Epithelial cell of esophagus (primary cell): ENCODE measurements at regions not wholly inside any gene's neighbourhood (a gene's known extent, or its start where the extent isn't known, plus 50 kb on each side); places are given as distances from the start of the nearest gene placed in this dataset.

Experiments used
- DNase-seq: peaks from one replicate; pipeline ENCODE4 v3.0.0; 2010; ENCODE audit warnings: low read depth
- H3K4me3 ChIP-seq: 2 replicates; pipeline ENCODE4 v1.5.1; 2011; ENCODE audit warnings: mild to moderate bottlenecking, low read length, control low read depth
- CTCF ChIP-seq: IDR thresholded peaks from 2 replicates; pipeline ENCODE4 v1.5.1; 2011; ENCODE audit warnings: low read depth, mild to moderate bottlenecking, low read length, control low read depth, inconsistent platforms; ENCODE audit not compliant: insufficient read depth; ENCODE audit errors: missing control alignments

- TF ChIP-seq CTCF = no peak
- no peak for DNase-seq
Measured at GRCh38 chr3:36197151-36197550, 183.2 kb upstream of the STAC start.

GRCh38 chr3:36201546-36201945, 178.8 kb upstream of the STAC start:
- H3K4me3 ChIP-seq = no peak overlapping the region
- peak; percentile 8 for DNase-seq
- no peak for TF ChIP-seq CTCF

More at GRCh38 chr3:36197151-36197550, 183.2 kb upstream of the STAC start:
- H3K4me3 ChIP-seq = no peak overlapping the region

- no peak overlapping the region for H3K4me3 ChIP-seq
- no peak for TF ChIP-seq CTCF
- no peak for DNase-seq
Measured at GRCh38 chr3:36206956-36207580, 173.2 kb upstream of the STAC start.

GRCh38 chr3:36210840-36211651, 169.3 kb upstream of the STAC start:
- H3K4me3 ChIP-seq = no peak overlapping the region
- no peak for DNase-seq
- no peak for TF ChIP-seq CTCF

GRCh38 chr3:36211652-36211999, 168.7 kb upstream of the STAC start:
- H3K4me3 ChIP-seq = no peak overlapping the region
- no peak for DNase-seq
- TF ChIP-seq CTCF = no peak

GRCh38 chr3:36212251-36212650, 168.1 kb upstream of the STAC start:
- no peak for TF ChIP-seq CTCF
- DNase-seq = no peak
- no peak overlapping the region for H3K4me3 ChIP-seq

GRCh38 chr3:36214460-36214859, 165.8 kb upstream of the STAC start:
- no peak for TF ChIP-seq CTCF
- no peak for DNase-seq
- no peak overlapping the region for H3K4me3 ChIP-seq
